DND-41 (cell line): ENCODE measurements at regions not wholly inside any gene's neighbourhood (a gene's known extent, or its start where the extent isn't known, plus 50 kb on each side); places are given as distances from the start of the nearest gene placed in this dataset.

ENCODE experiments used
- CTCF ChIP-seq: IDR thresholded peaks from 2 replicates; pipeline ENCODE4 v1.5.1; 2012; ENCODE audit warnings: borderline replicate concordance, low read length, moderate library complexity, mild to moderate bottlenecking; ENCODE audit not compliant: poor library complexity, severe bottlenecking; ENCODE audit errors: extremely low read depth
- EZH2 ChIP-seq: IDR thresholded peaks from 3 replicates; pipeline ENCODE4 v1.6.1; 2012; ENCODE audit warnings: borderline replicate concordance, low read depth, mild to moderate bottlenecking, moderate library complexity, low read length, inconsistent platforms; ENCODE audit not compliant: severe bottlenecking

GRCh38 chr18:38951633-38952032 is 1386.0 kb upstream of the CELF4 start:
- no peak for TF ChIP-seq CTCF
- no peak for TF ChIP-seq EZH2
